ENCODE measurements at regions not wholly inside any gene's neighbourhood (a gene's known extent, or its start where the extent isn't known, plus 50 kb on each side); places are given as distances from the start of the nearest gene placed in this dataset.

DNA sequence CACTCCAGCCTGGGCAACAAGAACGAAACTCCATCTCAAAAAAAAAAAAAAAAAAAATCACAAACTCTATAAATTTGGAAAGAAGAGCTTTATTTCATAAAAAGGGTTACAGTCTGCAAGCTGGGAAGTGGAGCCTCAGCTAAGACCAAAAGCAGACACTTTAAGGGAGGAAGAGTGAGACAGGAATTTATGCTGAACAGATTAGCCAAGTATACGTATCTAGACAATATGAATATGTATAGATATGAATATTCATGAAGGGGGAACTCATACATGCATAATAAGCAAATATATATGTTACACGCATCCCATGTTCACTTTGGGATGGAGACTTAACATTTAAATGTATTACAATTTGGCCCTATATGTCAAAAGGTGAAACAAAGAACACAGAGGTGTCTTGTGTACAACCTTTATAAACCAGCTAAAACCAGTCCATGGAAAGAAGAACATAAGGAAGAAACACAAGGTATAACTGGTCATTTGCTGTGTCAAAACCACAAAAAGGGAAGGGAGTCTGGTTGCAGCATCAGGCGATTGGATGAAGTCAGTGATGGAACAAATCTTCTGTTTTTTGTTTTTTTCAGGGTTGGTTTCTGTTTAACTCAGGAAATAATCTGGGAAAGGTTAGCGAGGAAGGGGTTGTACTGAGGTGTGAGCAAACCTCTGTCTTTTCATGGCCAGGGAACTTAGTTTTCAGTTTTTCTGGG, 130.0 kb upstream of the MAOA start:
- TF ChIP-seq, protein P1, sequence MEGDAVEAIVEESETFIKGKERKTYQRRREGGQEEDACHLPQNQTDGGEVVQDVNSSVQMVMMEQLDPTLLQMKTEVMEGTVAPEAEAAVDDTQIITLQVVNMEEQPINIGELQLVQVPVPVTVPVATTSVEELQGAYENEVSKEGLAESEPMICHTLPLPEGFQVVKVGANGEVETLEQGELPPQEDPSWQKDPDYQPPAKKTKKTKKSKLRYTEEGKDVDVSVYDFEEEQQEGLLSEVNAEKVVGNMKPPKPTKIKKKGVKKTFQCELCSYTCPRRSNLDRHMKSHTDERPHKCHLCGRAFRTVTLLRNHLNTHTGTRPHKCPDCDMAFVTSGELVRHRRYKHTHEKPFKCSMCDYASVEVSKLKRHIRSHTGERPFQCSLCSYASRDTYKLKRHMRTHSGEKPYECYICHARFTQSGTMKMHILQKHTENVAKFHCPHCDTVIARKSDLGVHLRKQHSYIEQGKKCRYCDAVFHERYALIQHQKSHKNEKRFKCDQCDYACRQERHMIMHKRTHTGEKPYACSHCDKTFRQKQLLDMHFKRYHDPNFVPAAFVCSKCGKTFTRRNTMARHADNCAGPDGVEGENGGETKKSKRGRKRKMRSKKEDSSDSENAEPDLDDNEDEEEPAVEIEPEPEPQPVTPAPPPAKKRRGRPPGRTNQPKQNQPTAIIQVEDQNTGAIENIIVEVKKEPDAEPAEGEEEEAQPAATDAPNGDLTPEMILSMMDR (IDR thresholded peaks at IDR 0.05): no peak
- no peak for TF ChIP-seq POLR2A (IDR thresholded peaks at IDR 0.05)
